Endothelial cell of umbilical vein (primary cell): ENCODE measurements at regions not wholly inside any gene's neighbourhood (a gene's known extent, or its start where the extent isn't known, plus 50 kb on each side); places are given as distances from the start of the nearest gene placed in this dataset.

Experiments used
- CTCF ChIP-seq, 2 donors: IDR thresholded peaks; 1 replicate in 1 of 2; 2 replicates in 1 of 2; pipeline ENCODE4 v1.5.1; 2011; ENCODE audit warnings: low read length in 2 of 2, mild to moderate bottlenecking in 2 of 2, moderate library complexity in 2 of 2, control low read depth in 1 of 2, inconsistent platforms in 1 of 2, low read depth in 1 of 2; ENCODE audit not compliant: insufficient read depth in 1 of 2; ENCODE audit errors: extremely low read depth in 1 of 2
- EZH2 ChIP-seq: IDR thresholded peaks from 2 replicates; pipeline ENCODE4 v1.6.1; 2012; ENCODE audit warnings: borderline replicate concordance, low read depth, mild to moderate bottlenecking, moderate library complexity, low read length, inconsistent platforms; ENCODE audit not compliant: severe bottlenecking
- FOS ChIP-seq: IDR thresholded peaks from 2 replicates; pipeline ENCODE4 v1.6.1; 2011; ENCODE audit warnings: mild to moderate bottlenecking, low read length, moderate library complexity, borderline replicate concordance; ENCODE audit not compliant: insufficient read depth
- GATA2 ChIP-seq: IDR thresholded peaks from 2 replicates; pipeline ENCODE4 v1.7.0; 2011; ENCODE audit warnings: low read depth, mild to moderate bottlenecking, moderate library complexity, mixed read lengths, low read length; ENCODE audit not compliant: insufficient read length, insufficient read depth
- JUN ChIP-seq: IDR thresholded peaks from 2 replicates; pipeline ENCODE4 v1.6.1; 2011; ENCODE audit warnings: borderline replicate concordance, low read depth; ENCODE audit not compliant: insufficient read length, insufficient read depth
- POLR2AphosphoS5 ChIP-seq: IDR thresholded peaks from 2 replicates; pipeline ENCODE4 v1.6.1; 2012; ENCODE audit warnings: low read depth, mild to moderate bottlenecking, control low read depth, low read length, moderate library complexity; ENCODE audit not compliant: insufficient read depth
- TF ChIP-seq, protein P1 (sequence below): IDR thresholded peaks from 2 replicates; pipeline ENCODE4 v1.6.1; 2011; ENCODE audit not compliant: insufficient read depth, insufficient read length

DNA sequence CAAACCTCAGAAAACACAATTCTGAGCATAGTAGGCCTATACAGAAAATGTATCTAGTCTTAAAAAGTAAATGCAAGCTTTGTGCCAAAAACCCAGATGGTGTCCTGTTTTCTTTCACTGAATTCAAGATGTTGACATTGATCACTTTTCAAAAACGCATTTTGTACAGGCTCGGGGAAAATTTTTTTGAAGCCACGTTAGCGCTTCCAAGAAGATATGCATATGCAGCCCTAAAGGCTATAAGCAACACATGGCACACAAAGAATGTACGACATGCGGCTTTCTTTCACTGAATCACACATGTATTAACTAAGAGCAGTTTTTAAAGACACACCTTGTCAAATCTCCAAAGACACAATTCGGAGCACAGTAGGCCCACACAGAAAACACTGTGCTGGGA, 115.4 kb downstream of the MRPL57 start:
- TF ChIP-seq CTCF (IDR thresholded peaks at IDR 0.05; ENCODE audit: extremely low read depth in 1 of 2, insufficient read depth in 1 of 2, low read depth in 1 of 2, low read length in 2 of 2) (no peak), JUN (no peak), EZH2 (no peak), GATA2 (no peak), POLR2AphosphoS5 (no peak), FOS (no peak)
- TF ChIP-seq, protein P1, sequence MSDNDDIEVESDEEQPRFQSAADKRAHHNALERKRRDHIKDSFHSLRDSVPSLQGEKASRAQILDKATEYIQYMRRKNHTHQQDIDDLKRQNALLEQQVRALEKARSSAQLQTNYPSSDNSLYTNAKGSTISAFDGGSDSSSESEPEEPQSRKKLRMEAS = no peak
